ENCODE measurements at regions not wholly inside any gene's neighbourhood (a gene's known extent, or its start where the extent isn't known, plus 50 kb on each side); places are given as distances from the start of the nearest gene placed in this dataset.

GRCh38 chr3:106371221-106371970 is 502.6 kb upstream of the CBLB start:
- no peak for TF ChIP-seq CTCF (IDR thresholded peaks at IDR 0.05)
- TF ChIP-seq ZFX (IDR thresholded peaks at IDR 0.05; ENCODE audit: borderline replicate concordance), result no peak

Data from 22Rv1 (cell line).